Epithelial cell of proximal tubule (primary cell): ENCODE measurements at regions not wholly inside any gene's neighbourhood (a gene's known extent, or its start where the extent isn't known, plus 50 kb on each side); places are given as distances from the start of the nearest gene placed in this dataset.

ENCODE experiments used
- DNase-seq: peaks from one replicate; pipeline ENCODE4 v3.0.0-alpha.2; 2011; ENCODE audit warnings: low read depth
- H3K4me3 ChIP-seq: 2 replicates; pipeline ENCODE4 v1.5.1; 2011; ENCODE audit warnings: low read depth, mild to moderate bottlenecking, low read length
- TF ChIP-seq, protein P1 (sequence below): conservative IDR thresholded peaks from 2 replicates; pipeline ENCODE4 v1.5.1; 2012; ENCODE audit warnings: low read depth, mild to moderate bottlenecking, low read length

- no peak overlapping the region for H3K4me3 ChIP-seq
- DNase-seq, result no peak
- TF ChIP-seq, protein P1, sequence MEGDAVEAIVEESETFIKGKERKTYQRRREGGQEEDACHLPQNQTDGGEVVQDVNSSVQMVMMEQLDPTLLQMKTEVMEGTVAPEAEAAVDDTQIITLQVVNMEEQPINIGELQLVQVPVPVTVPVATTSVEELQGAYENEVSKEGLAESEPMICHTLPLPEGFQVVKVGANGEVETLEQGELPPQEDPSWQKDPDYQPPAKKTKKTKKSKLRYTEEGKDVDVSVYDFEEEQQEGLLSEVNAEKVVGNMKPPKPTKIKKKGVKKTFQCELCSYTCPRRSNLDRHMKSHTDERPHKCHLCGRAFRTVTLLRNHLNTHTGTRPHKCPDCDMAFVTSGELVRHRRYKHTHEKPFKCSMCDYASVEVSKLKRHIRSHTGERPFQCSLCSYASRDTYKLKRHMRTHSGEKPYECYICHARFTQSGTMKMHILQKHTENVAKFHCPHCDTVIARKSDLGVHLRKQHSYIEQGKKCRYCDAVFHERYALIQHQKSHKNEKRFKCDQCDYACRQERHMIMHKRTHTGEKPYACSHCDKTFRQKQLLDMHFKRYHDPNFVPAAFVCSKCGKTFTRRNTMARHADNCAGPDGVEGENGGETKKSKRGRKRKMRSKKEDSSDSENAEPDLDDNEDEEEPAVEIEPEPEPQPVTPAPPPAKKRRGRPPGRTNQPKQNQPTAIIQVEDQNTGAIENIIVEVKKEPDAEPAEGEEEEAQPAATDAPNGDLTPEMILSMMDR, result no peak
Observed at GRCh38 chr21:35266546-35266945, 217.4 kb upstream of the RUNX1 start.

- TF ChIP-seq, protein P1, result no peak
- peak; percentile 71 for DNase-seq
Observed at GRCh38 chr21:35265170-35265877, 216.2 kb upstream of the RUNX1 start.

DNA sequence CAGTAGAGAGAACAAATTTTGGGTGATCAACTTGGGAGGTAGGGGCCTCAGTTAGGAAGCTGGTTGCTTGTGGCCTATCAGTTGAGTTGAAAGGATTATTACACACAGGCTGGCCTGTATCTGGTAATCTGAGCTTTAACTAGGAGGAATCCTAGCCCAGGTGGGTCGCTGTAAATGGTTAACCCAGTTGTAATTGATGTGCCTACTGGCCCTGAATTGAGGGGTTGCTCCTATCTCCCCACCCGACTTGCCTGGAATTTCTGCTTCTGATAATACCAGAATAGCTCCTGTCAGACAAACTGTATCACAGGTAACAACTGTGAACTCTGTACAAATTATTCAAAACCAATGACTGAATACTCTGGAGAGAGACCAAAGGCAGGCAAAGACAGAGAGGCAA lies 210.4 kb upstream of the RUNX1 start:
- no peak overlapping the region for H3K4me3 ChIP-seq
- no peak for DNase-seq

More at GRCh38 chr21:35265170-35265877, 216.2 kb upstream of the RUNX1 start:
- H3K4me3 ChIP-seq, result no peak overlapping the region

DNA sequence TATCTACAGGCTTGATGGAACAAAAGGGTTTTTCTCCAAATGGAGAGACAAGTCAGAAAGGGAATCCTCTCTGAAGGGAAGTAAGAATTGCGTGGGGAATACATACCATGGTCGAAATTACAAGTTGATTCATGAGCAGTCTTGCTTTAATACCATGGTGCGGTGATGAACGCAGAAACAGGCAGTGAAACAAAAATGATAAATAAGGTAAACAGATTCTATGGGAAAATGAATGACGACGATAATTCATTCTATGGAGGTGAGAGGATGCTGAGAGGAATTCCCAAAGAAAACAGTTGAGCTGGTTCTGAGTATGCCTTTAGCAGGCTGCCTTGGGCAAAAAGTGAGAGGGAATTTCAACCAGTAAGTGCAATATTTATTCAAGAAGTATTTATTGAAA lies 209.4 kb upstream of the RUNX1 start:
- no peak for DNase-seq
- TF ChIP-seq, protein P1, result no peak
- no peak overlapping the region for H3K4me3 ChIP-seq

More for the DNA sequence above, 210.4 kb upstream of the RUNX1 start:
- TF ChIP-seq, protein P1, result no peak

- TF ChIP-seq, protein P1, result no peak
- H3K4me3 ChIP-seq, result no peak overlapping the region
Observed at GRCh38 chr21:35257413-35257812, 208.3 kb upstream of the RUNX1 start.

GRCh38 chr21:35256468-35256988 lies 207.4 kb upstream of the RUNX1 start:
- TF ChIP-seq, protein P1, result no peak
- DNase-seq, result peak; percentile 93
- H3K4me3 ChIP-seq, result peak overlapping the region; percentile 30

More at GRCh38 chr21:35257413-35257812, 208.3 kb upstream of the RUNX1 start:
- DNase-seq, result peak; percentile 74

GRCh38 chr21:35254765-35255138 lies 205.7 kb upstream of the RUNX1 start:
- TF ChIP-seq, protein P1, result no peak
- H3K4me3 ChIP-seq, result no peak overlapping the region
- no peak for DNase-seq
